Endothelial cell of umbilical vein (primary cell): ENCODE measurements at regions not wholly inside any gene's neighbourhood (a gene's known extent, or its start where the extent isn't known, plus 50 kb on each side); places are given as distances from the start of the nearest gene placed in this dataset.

ENCODE experiments used
- BruUV-seq: library from RNA; stranded (reverse); fragments of 400-500 nt; replicated peaks from 2 replicates; lab custom pipeline; 2021; lab: Mats Ljungman, UMichigan
- CTCF ChIA-PET: fragments of 300-600, 350-600 bp; sonication (Branson Sonifier 250); formaldehyde crosslinking; loops from one replicate; lab custom pipeline; 2021; ENCODE audit warnings: antibody characterized with exemption, inconsistent platforms; lab: Charles Lee
- POLR2A ChIA-PET: fragments of 300-600, 350-600 bp; sonication (Branson Sonifier 250); formaldehyde crosslinking; loops from one replicate; lab custom pipeline; 2021; ENCODE audit warnings: antibody characterized with exemption, inconsistent platforms; lab: Charles Lee
- DNase-seq: peaks from one replicate; pipeline ENCODE4 v3.0.0-alpha.2; 2011; ENCODE audit warnings: low read depth, low spot score
- FAIRE-seq: peaks from 2 replicates; lab custom pipeline; 2011; peaks lifted over from hg19 to GRCh38; lab: Jason Lieb, UNC
- H2AFZ ChIP-seq: 2 replicates; pipeline ENCODE4 v1.6.0; 2012; ENCODE audit warnings: low read depth, low read length, control low read depth, inconsistent platforms
- H3K27ac ChIP-seq: 2 replicates; pipeline ENCODE4 v1.5.1; 2011; ENCODE audit warnings: low read depth, mild to moderate bottlenecking, control low read depth, low read length, moderate library complexity; ENCODE audit not compliant: insufficient read depth
- H3K27me3 ChIP-seq, 2 experiments: 2 replicates each; pipeline versions ENCODE4 v1.6.0 to v1.6.1; 2011; ENCODE audit warnings: low read length in 2 of 2, mixed read lengths in 1 of 2; ENCODE audit not compliant: control insufficient read depth in 2 of 2, insufficient read depth in 2 of 2
- H3K36me3 ChIP-seq, 2 experiments: 2 replicates in 1 of 2; 3 replicates in 1 of 2; pipeline ENCODE4 v1.5.1; 2011; ENCODE audit warnings: low read length in 2 of 2, mild to moderate bottlenecking in 1 of 2, moderate library complexity in 1 of 2; ENCODE audit not compliant: control insufficient read depth in 2 of 2, insufficient read depth in 2 of 2; ENCODE audit errors: extremely low read depth in 1 of 2
- H3K4me1 ChIP-seq: 3 replicates; pipeline ENCODE4 v1.5.1; 2011; ENCODE audit warnings: mild to moderate bottlenecking, low read length; ENCODE audit not compliant: control insufficient read depth, insufficient read depth; ENCODE audit errors: extremely low read depth
- H3K4me2 ChIP-seq: 2 replicates; pipeline ENCODE4 v1.6.1; 2011; ENCODE audit warnings: low read length, control low read depth, mixed read lengths; ENCODE audit not compliant: insufficient read depth
- H3K4me3 ChIP-seq, 3 experiments: fragments of 200-600 bp in 1 of 3; sonication (generic), shearing (Covaris generic) in 1 of 3; replicated peaks in 1 of 3; 2 replicates each; pipeline ENCODE4 v1.5.1; 2011 to 2016; ENCODE audit warnings: control low read depth in 3 of 3, low read length in 3 of 3, mild to moderate bottlenecking in 2 of 3, inconsistent platforms in 1 of 3, low read depth in 1 of 3, moderate library complexity in 1 of 3; ENCODE audit not compliant: insufficient read depth in 1 of 3
- H3K79me2 ChIP-seq: 2 replicates; pipeline ENCODE4 v1.6.0; 2012; ENCODE audit warnings: low read length, inconsistent platforms; ENCODE audit not compliant: control insufficient read depth, insufficient read depth
- H3K9ac ChIP-seq: replicated peaks from 2 replicates; pipeline ENCODE3; 2011; ENCODE audit warnings: low read length, control low read depth; ENCODE audit not compliant: insufficient read depth; ENCODE audit errors: extremely low read depth
- H3K9me1 ChIP-seq: replicated peaks from 3 replicates; pipeline ENCODE4 v1.6.0; 2011; ENCODE audit warnings: mild to moderate bottlenecking, low read length; ENCODE audit not compliant: control insufficient read depth, insufficient read depth; ENCODE audit errors: extremely low read depth
- H3K9me3 ChIP-seq: replicated peaks from 2 replicates; pipeline ENCODE4 v1.5.1; 2012; ENCODE audit warnings: low read length, inconsistent platforms; ENCODE audit not compliant: control insufficient read depth, insufficient read depth
- H4K20me1 ChIP-seq: replicated peaks from 2 replicates; pipeline ENCODE3; 2011; ENCODE audit warnings: mild to moderate bottlenecking, low read length; ENCODE audit not compliant: control insufficient read depth, insufficient read depth; ENCODE audit errors: extremely low read depth
- CTCF ChIP-seq, 2 donors: IDR thresholded peaks; 1 replicate in 1 of 2; 2 replicates in 1 of 2; pipeline ENCODE4 v1.5.1; 2011; ENCODE audit warnings: low read length in 2 of 2, mild to moderate bottlenecking in 2 of 2, moderate library complexity in 2 of 2, control low read depth in 1 of 2, inconsistent platforms in 1 of 2, low read depth in 1 of 2; ENCODE audit not compliant: insufficient read depth in 1 of 2; ENCODE audit errors: extremely low read depth in 1 of 2
- EZH2 ChIP-seq: IDR thresholded peaks from 2 replicates; pipeline ENCODE4 v1.6.1; 2012; ENCODE audit warnings: borderline replicate concordance, low read depth, mild to moderate bottlenecking, moderate library complexity, low read length, inconsistent platforms; ENCODE audit not compliant: severe bottlenecking
- FOS ChIP-seq: IDR thresholded peaks from 2 replicates; pipeline ENCODE4 v1.6.1; 2011; ENCODE audit warnings: mild to moderate bottlenecking, low read length, moderate library complexity, borderline replicate concordance; ENCODE audit not compliant: insufficient read depth
- GATA2 ChIP-seq: IDR thresholded peaks from 2 replicates; pipeline ENCODE4 v1.7.0; 2011; ENCODE audit warnings: low read depth, mild to moderate bottlenecking, moderate library complexity, mixed read lengths, low read length; ENCODE audit not compliant: insufficient read length, insufficient read depth
- MAX ChIP-seq: IDR thresholded peaks from 2 replicates; pipeline ENCODE4 v1.6.1; 2011; ENCODE audit not compliant: insufficient read depth, insufficient read length
- POLR2A ChIP-seq: IDR thresholded peaks from 2 replicates; pipeline ENCODE4 v1.6.1; 2012; ENCODE audit warnings: low read depth, mild to moderate bottlenecking, control low read depth, low read length
- POLR2AphosphoS5 ChIP-seq: IDR thresholded peaks from 2 replicates; pipeline ENCODE4 v1.6.1; 2012; ENCODE audit warnings: low read depth, mild to moderate bottlenecking, control low read depth, low read length, moderate library complexity; ENCODE audit not compliant: insufficient read depth
- dilution Hi-C: fragments of 300-500 bp; cut with MboI; formaldehyde crosslinking; loops from one replicate; pipeline ENCODE4 v1.15.0; 2019; ENCODE audit warnings: low sequenced_read_pairs; ENCODE audit not compliant: extremely low pct_ligation_motif_present
- intact Hi-C: fragments of 100-400 bp; cut with micrococcal nuclease; formaldehyde crosslinking; loops from one replicate; pipeline ENCODE4 v1.10.0; 2022

GRCh38 chr6:8157839-8158238, 55.5 kb upstream of the EEF1E1 start:
- Histone ChIP-seq H4K20me1 (no peaks in the 10 kb centered on the region), H3K27me3 (peaks cover 2 to 6% of the 10 kb centered on the region in 2 experiments), H3K4me1 (no peaks in the 10 kb centered on the region), H3K4me2 (no peak overlapping the region), H3K27ac (no peak overlapping the region), H3K36me3 (no peaks in the 10 kb centered on the region), H2AFZ (no peak overlapping the region), H3K9me3 (no peaks in the 10 kb centered on the region), H3K9me1 (no peaks in the 10 kb centered on the region), H3K4me3 (no peak overlapping the region), H3K9ac (no peak overlapping the region), H3K79me2 (no peaks in the 10 kb centered on the region)
- ChIA-PET POLR2A (no interaction called here), CTCF (interaction anchor here (1.9 kb wide), 1 partner anchor 61 kb away, joined by 4 read pairs; no protein-coding TSS in a partner anchor)
- FAIRE-seq (no peak), DNase-seq (no peak)
- BruUV-seq = no TSS peak
- intact Hi-C loops (no loop called here), dilution Hi-C loops (no loop called here)
- TF ChIP-seq CTCF (IDR thresholded peaks at IDR 0.05; ENCODE audit: extremely low read depth in 1 of 2, insufficient read depth in 1 of 2, low read depth in 1 of 2, low read length in 2 of 2) (no peak), FOS (no peak), POLR2AphosphoS5 (no peak), POLR2A (no peak), GATA2 (no peak), EZH2 (no peak), MAX (no peak)
